Calu3 (cell line): ENCODE measurements at regions not wholly inside any gene's neighbourhood (a gene's known extent, or its start where the extent isn't known, plus 50 kb on each side); places are given as distances from the start of the nearest gene placed in this dataset.
"Not testable (repeated sequence)": the region's sequence is repeated elsewhere in the genome, so short reads cannot be mapped to it uniquely, and the experiment has no call there.

Experiments
- BruUV-seq: library from RNA; stranded (reverse); fragments of 400-500 nt; replicated peaks from 2 replicates; lab custom pipeline; 2021; lab: Mats Ljungman, UMichigan
- CTCF ChIA-PET: fragments of 300-600 bp; sonication (Branson Sonifier 250); formaldehyde crosslinking; loops from one replicate; lab custom pipeline; 2022; ENCODE audit warnings: antibody characterized with exemption; lab: Charles Lee
- DNase-seq: peaks from one replicate; pipeline ENCODE4 v3.0.0; 2022
- H3K27ac Mint-ChIP-seq: one replicate; pipeline ENCODE4 v1.8.0; 2022; ENCODE audit warnings: mixed read lengths; ENCODE audit not compliant: unreplicated experiment
- H3K27me3 Mint-ChIP-seq: one replicate; pipeline ENCODE4 v1.8.0; 2022; ENCODE audit warnings: mixed read lengths; ENCODE audit not compliant: unreplicated experiment
- H3K36me3 Mint-ChIP-seq: one replicate; pipeline ENCODE4 v1.8.0; 2022; ENCODE audit warnings: mild to moderate bottlenecking, moderate library complexity, mixed read lengths; ENCODE audit not compliant: insufficient read depth, unreplicated experiment
- H3K4me1 Mint-ChIP-seq: one replicate; pipeline ENCODE4 v1.8.0; 2022; ENCODE audit warnings: mild to moderate bottlenecking, low read depth, mixed read lengths; ENCODE audit not compliant: unreplicated experiment
- H3K4me3 Mint-ChIP-seq: one replicate; pipeline ENCODE4 v1.8.0; 2022; ENCODE audit warnings: mild to moderate bottlenecking, low read depth, moderate library complexity, mixed read lengths; ENCODE audit not compliant: unreplicated experiment
- H3K9me3 Mint-ChIP-seq: one replicate; pipeline ENCODE4 v1.8.0; 2022; ENCODE audit warnings: low read depth, mixed read lengths; ENCODE audit not compliant: unreplicated experiment
- intact Hi-C: fragments of 100-400 bp; cut with micrococcal nuclease; formaldehyde crosslinking; loops from one replicate; pipeline ENCODE4 v1.10.0; 2022; ENCODE audit not compliant: unreplicated experiment
- TF ChIP-seq, protein P1 (sequence below): fragments of 200-600 bp; IDR thresholded peaks from one replicate; pipeline ENCODE4 v1.8.0; 2022; ENCODE audit warnings: antibody characterized with exemption; ENCODE audit not compliant: unreplicated experiment

DNA sequence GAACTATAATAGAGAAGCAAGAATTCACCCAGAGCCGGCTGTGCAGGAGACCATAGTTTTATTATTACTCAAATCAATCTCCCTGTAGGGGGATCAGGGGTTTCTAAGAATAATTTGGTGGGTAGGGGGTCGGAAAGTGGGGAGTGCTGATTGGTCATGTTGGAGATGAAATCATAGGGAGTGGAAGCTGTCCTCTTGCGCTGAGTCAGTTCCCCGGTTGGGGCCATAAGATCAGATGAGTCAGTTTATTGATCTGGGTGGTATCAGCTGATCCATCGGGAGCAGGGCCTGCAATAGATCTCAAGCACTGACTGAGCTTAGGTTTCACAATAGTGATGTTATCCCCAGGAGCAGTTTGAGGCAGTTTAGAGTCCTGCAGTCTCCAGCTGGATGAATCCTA is 97.0 kb upstream of the SNRPN start:
- no TSS peak for BruUV-seq
- no peaks in the 10 kb centered on the region for H3K36me3 Mint-ChIP-seq
- CTCF ChIA-PET, result no interaction called here
- no peak for DNase-seq
- H3K27me3 Mint-ChIP-seq, result no peaks in the 10 kb centered on the region
- no peak overlapping the region for H3K27ac Mint-ChIP-seq
- no peak overlapping the region for H3K4me3 Mint-ChIP-seq
- TF ChIP-seq, protein P1, sequence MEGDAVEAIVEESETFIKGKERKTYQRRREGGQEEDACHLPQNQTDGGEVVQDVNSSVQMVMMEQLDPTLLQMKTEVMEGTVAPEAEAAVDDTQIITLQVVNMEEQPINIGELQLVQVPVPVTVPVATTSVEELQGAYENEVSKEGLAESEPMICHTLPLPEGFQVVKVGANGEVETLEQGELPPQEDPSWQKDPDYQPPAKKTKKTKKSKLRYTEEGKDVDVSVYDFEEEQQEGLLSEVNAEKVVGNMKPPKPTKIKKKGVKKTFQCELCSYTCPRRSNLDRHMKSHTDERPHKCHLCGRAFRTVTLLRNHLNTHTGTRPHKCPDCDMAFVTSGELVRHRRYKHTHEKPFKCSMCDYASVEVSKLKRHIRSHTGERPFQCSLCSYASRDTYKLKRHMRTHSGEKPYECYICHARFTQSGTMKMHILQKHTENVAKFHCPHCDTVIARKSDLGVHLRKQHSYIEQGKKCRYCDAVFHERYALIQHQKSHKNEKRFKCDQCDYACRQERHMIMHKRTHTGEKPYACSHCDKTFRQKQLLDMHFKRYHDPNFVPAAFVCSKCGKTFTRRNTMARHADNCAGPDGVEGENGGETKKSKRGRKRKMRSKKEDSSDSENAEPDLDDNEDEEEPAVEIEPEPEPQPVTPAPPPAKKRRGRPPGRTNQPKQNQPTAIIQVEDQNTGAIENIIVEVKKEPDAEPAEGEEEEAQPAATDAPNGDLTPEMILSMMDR, result no peak
- intact Hi-C loops, result no loop called here
- H3K9me3 Mint-ChIP-seq, result no peaks in the 10 kb centered on the region
- no peaks in the 10 kb centered on the region for H3K4me1 Mint-ChIP-seq

DNA sequence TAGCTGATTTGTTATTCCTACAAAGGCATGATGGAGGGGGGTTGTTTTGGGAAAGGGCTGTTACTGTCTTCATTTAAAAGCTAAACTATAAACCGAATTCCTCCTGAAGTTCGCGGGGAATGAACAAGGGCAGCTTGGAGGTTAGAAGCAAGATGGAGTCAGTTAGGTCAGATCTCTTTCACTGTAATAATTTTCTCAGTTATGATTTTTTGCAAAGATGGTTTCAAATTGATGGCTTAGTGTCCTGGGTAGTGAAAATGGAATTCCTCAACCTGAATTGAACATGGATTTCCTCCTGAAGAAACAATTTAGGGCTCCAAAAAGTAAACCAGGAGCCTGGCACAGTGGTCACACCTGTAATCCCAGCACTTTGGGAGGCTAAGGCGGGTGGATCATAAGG is 96.6 kb upstream of the SNRPN start:
- intact Hi-C loops, H3K27ac Mint-ChIP-seq, H3K36me3 Mint-ChIP-seq, H3K27me3 Mint-ChIP-seq, H3K4me3 Mint-ChIP-seq, H3K9me3 Mint-ChIP-seq, CTCF ChIA-PET, H3K4me1 Mint-ChIP-seq, DNase-seq, BruUV-seq: not testable (repeated sequence)

DNA sequence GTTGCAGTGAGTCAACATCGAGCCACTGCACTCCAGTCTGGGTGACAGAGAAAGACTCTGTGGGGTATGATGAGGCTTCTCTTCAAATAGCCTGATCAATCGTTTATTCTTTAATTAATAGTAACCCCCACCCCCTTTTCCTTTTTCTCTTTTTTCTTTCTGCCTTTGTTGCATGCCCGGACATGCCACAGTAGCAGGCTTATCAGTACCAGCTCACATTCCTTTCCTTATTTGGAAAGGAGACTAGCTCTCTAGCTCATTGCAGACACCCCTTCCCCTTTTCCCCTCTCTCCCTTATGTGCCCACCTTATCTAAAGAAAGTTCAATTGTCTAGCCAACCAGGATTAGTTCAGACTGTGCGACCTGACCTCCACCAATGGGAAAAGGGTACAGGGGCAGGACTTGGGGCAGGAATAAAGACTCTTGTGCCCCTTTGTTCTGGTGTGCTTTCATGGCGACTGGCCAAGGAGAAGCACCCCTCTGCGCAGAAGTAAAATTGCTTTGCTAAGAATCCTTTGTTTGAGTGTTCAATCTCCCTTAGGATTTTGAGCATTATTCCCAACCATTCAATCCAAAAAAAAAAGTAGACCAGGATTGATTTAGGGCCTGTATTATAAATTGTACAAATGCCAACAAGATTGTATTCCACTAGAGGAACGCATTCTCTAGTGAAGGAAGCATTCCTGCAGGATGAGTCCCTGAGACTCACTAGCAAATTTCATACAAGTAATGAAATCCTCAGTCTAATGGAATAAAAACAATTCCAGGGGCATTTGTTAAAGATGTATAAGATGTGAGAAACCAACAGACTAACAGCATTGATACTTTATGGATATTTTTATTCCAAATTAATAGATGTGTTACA is 95.8 kb upstream of the SNRPN start:
- no peak overlapping the region for H3K4me3 Mint-ChIP-seq

DNA sequence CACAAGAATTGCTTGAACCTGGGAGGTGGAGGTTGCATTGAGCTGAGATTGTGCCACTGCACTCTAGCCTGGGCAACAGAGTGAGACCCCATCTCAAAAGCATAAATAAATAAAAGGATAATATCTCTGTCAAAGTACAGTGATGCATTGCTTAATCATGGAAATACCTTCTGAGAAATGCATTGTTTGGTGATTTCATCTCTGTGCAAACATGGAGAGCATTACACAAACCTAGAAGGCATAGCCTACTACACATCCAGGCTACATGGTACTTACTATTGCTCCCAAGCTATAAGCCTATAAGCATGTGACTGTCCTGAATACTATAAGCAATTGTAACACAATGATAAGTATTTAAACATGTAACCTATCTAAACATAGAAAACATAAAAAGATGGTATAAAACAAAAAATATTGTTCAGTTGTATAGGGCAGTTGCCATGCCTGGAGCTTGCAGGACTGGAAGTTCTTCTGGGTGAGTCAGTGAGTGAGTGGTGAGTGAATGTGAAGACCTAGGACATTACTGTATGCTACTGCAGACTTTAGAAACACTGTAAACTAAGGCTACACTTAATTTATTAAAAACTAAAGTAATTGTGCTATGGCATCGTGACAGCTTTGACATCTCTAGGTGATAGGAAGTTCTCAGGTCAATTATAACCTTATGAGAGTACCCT is 93.6 kb upstream of the SNRPN start:
- TF ChIP-seq, protein P1, result no peak
- intact Hi-C loops, result no loop called here
- CTCF ChIA-PET, result no interaction called here

More for the DNA sequence above, 95.8 kb upstream of the SNRPN start:
- Mint-ChIP-seq H3K36me3 (no peaks in the 10 kb centered on the region), H3K27me3 (no peaks in the 10 kb centered on the region), H3K27ac (no peak overlapping the region), H3K4me1 (no peaks in the 10 kb centered on the region), H3K9me3 (no peaks in the 10 kb centered on the region)
- BruUV-seq, result no TSS peak
- no peak for DNase-seq
- intact Hi-C loops, result no loop called here
- TF ChIP-seq, protein P1, result no peak
- CTCF ChIA-PET, result no interaction called here

More for the DNA sequence above, 93.6 kb upstream of the SNRPN start:
- no TSS peak for BruUV-seq
- DNase-seq, result no peak
- H3K9me3 Mint-ChIP-seq, result no peaks in the 10 kb centered on the region
- no peaks in the 10 kb centered on the region for H3K4me1 Mint-ChIP-seq
- no peak overlapping the region for H3K27ac Mint-ChIP-seq
- H3K27me3 Mint-ChIP-seq, result no peaks in the 10 kb centered on the region
- no peaks in the 10 kb centered on the region for H3K36me3 Mint-ChIP-seq
- no peak overlapping the region for H3K4me3 Mint-ChIP-seq
